HEK293 (cell line): ENCODE measurements at regions not wholly inside any gene's neighbourhood (a gene's known extent, or its start where the extent isn't known, plus 50 kb on each side); places are given as distances from the start of the nearest gene placed in this dataset.
A peak's percentile ranks its signal among the peaks of the same experiment; 100 is the strongest.

ENCODE experiments used
- CTCF ChIA-PET: fragments of 350-600 bp; formaldehyde crosslinking; extraction: SDS; loops from one replicate; lab custom pipeline; 2021; ENCODE audit warnings: antibody characterized with exemption; lab: Yijun Ruan, JAX
- POLR2A ChIA-PET: fragments of 300-600 bp; formaldehyde crosslinking; extraction: SDS; loops from one replicate; lab custom pipeline; 2020; ENCODE audit warnings: antibody characterized with exemption, inconsistent platforms; lab: Yijun Ruan, JAX
- H3K27ac ChIP-seq: fragments of 200-500 bp; sonication (Bioruptor generic); 2 replicates; pipeline ENCODE4 v1.5.1; 2014; ENCODE audit warnings: low read depth, low read length, control low read depth, inconsistent platforms; ENCODE audit errors: extremely low read depth
- H3K36me3 ChIP-seq, 2 experiments: fragments of 200-500 bp in 1 of 2; sonication (Bioruptor generic) in 1 of 2; 1 replicate in 1 of 2; 2 replicates in 1 of 2; pipeline ENCODE4 v1.5.1; 2014 to 2017; ENCODE audit warnings: inconsistent platforms in 2 of 2, low read length in 2 of 2; ENCODE audit not compliant: control insufficient read depth in 2 of 2, insufficient read depth in 1 of 2
- H3K4me1 ChIP-seq: fragments of 200-500 bp; sonication (Bioruptor generic); 2 replicates; pipeline ENCODE4 v1.5.1; 2014; ENCODE audit warnings: mild to moderate bottlenecking, low read length, inconsistent platforms; ENCODE audit not compliant: control insufficient read depth, insufficient read depth
- H3K4me3 ChIP-seq: 2 replicates; pipeline ENCODE4 v1.5.1; 2011; ENCODE audit warnings: low read depth, mild to moderate bottlenecking, control low read depth, low read length, moderate library complexity
- H3K9me3 ChIP-seq: fragments of 200-500 bp; sonication (Bioruptor generic); 2 replicates; pipeline ENCODE4 v1.5.1; 2014; ENCODE audit warnings: low read depth, low read length, inconsistent platforms; ENCODE audit not compliant: control insufficient read depth, insufficient read depth
- HOXA7 ChIP-seq: sonication (generic); formaldehyde crosslinking; IDR thresholded peaks from 2 replicates; pipeline ENCODE4 v1.8.1; 2022; ENCODE audit warnings: missing genetic modification reagents, borderline replicate concordance
- KLF8 ChIP-seq: fragments of 450-650 bp; formaldehyde crosslinking; IDR thresholded peaks from 2 replicates; pipeline ENCODE4 v1.5.1; 2016; ENCODE audit warnings: missing biosample characterization, missing genetic modification characterization
- SALL2 ChIP-seq: fragments of 450-650 bp; formaldehyde crosslinking; IDR thresholded peaks from 2 replicates; pipeline ENCODE4 v1.5.0; 2017; ENCODE audit warnings: missing biosample characterization, mild to moderate bottlenecking, missing genetic modification characterization, borderline replicate concordance
- SCRT1 ChIP-seq: fragments of 450-650 bp; formaldehyde crosslinking; IDR thresholded peaks from 2 replicates; pipeline ENCODE4 v1.5.1; 2016; ENCODE audit warnings: missing biosample characterization, missing genetic modification characterization, borderline replicate concordance
- ZBTB21 ChIP-seq: fragments of 450-650 bp; formaldehyde crosslinking; IDR thresholded peaks from 2 replicates; pipeline ENCODE4 v1.5.1; 2017; ENCODE audit warnings: missing biosample characterization, missing genetic modification characterization
- ZBTB7A ChIP-seq: fragments of 450-650 bp; formaldehyde crosslinking; IDR thresholded peaks from 2 replicates; pipeline ENCODE4 v1.5.1; 2016; ENCODE audit warnings: low read depth, missing biosample characterization, missing genetic modification characterization
- ZBTB8A ChIP-seq: fragments of 450-650 bp; formaldehyde crosslinking; IDR thresholded peaks from 2 replicates; pipeline ENCODE4 v1.5.1; 2016; ENCODE audit warnings: missing biosample characterization, missing genetic modification characterization
- ZFP3 ChIP-seq: fragments of 450-650 bp; formaldehyde crosslinking; IDR thresholded peaks from 2 replicates; pipeline ENCODE4 v1.5.1; 2016; ENCODE audit warnings: low read depth, missing biosample characterization, missing genetic modification characterization
- ZNF19 ChIP-seq: fragments of 450-650 bp; formaldehyde crosslinking; IDR thresholded peaks from 2 replicates; pipeline ENCODE4; 2016; ENCODE audit warnings: missing biosample characterization, missing genetic modification characterization, low read depth
- ZNF2 ChIP-seq: fragments of 450-650 bp; formaldehyde crosslinking; IDR thresholded peaks from 2 replicates; pipeline ENCODE4 v1.5.1; 2016; ENCODE audit warnings: missing biosample characterization, missing genetic modification characterization
- ZNF274 ChIP-seq, 2 experiments: fragments of 200-500 bp in 1 of 2; fragments of 450-650 bp in 1 of 2; sonication (Bioruptor generic) in 1 of 2; formaldehyde crosslinking in 1 of 2; IDR thresholded peaks; 2 replicates each; pipeline versions ENCODE4 v1.5.1 to v1.6.1; 2014 to 2016; ENCODE audit warnings: borderline replicate concordance in 1 of 2, inconsistent platforms in 1 of 2, low read length in 1 of 2, missing biosample characterization in 1 of 2, missing genetic modification characterization in 1 of 2
- ZNF354C ChIP-seq: fragments of 450-650 bp; formaldehyde crosslinking; IDR thresholded peaks from 2 replicates; pipeline ENCODE4 v1.5.1; 2016; ENCODE audit warnings: missing biosample characterization, missing genetic modification characterization, low read depth, borderline replicate concordance
- ZNF514 ChIP-seq: fragments of 450-650 bp; formaldehyde crosslinking; IDR thresholded peaks from 2 replicates; pipeline ENCODE4 v1.5.1; 2016; ENCODE audit warnings: missing biosample characterization, missing genetic modification characterization
- ZNF585B ChIP-seq: fragments of 450-650 bp; formaldehyde crosslinking; IDR thresholded peaks from 2 replicates; pipeline ENCODE4 v1.5.1; 2016; ENCODE audit warnings: missing biosample characterization, missing genetic modification characterization
- ZNF610 ChIP-seq: fragments of 450-650 bp; formaldehyde crosslinking; IDR thresholded peaks from 2 replicates; pipeline ENCODE4 v1.5.1; 2016; ENCODE audit warnings: missing biosample characterization, missing genetic modification characterization, borderline replicate concordance
- ZNF623 ChIP-seq: fragments of 450-650 bp; formaldehyde crosslinking; IDR thresholded peaks from 2 replicates; pipeline ENCODE4 v1.5.1; 2016; ENCODE audit warnings: missing biosample characterization, missing genetic modification characterization
- ZNF654 ChIP-seq: fragments of 450-650 bp; formaldehyde crosslinking; IDR thresholded peaks from 2 replicates; pipeline ENCODE4 v1.5.1; 2016; ENCODE audit warnings: low read depth, missing biosample characterization, missing genetic modification characterization
- ZNF843 ChIP-seq: fragments of 450-650 bp; formaldehyde crosslinking; IDR thresholded peaks from 2 replicates; pipeline ENCODE4 v1.5.1; 2016; ENCODE audit warnings: missing biosample characterization, missing genetic modification characterization
- TF ChIP-seq, protein P1 (sequence below): fragments of 450-650 bp; formaldehyde crosslinking; IDR thresholded peaks from 2 replicates; pipeline ENCODE4 v1.5.1; 2016; ENCODE audit warnings: missing biosample characterization, missing genetic modification characterization
- TF ChIP-seq, protein P2 (sequence below): fragments of 450-650 bp; formaldehyde crosslinking; IDR thresholded peaks from 2 replicates; pipeline ENCODE4; 2016; ENCODE audit warnings: missing biosample characterization, missing genetic modification characterization
- TF ChIP-seq, protein P3 (sequence below): fragments of 450-650 bp; formaldehyde crosslinking; IDR thresholded peaks from 2 replicates; pipeline ENCODE4 v1.5.1; 2017; ENCODE audit warnings: missing biosample characterization, missing genetic modification characterization
- TF ChIP-seq, protein P4 (sequence below): fragments of 450-650 bp; formaldehyde crosslinking; IDR thresholded peaks from 2 replicates; pipeline ENCODE4 v1.5.1; 2016; ENCODE audit warnings: missing biosample characterization, missing genetic modification characterization
- TF ChIP-seq, protein P5 (sequence below): fragments of 450-650 bp; formaldehyde crosslinking; conservative IDR thresholded peaks from 2 replicates; pipeline ENCODE4 v1.5.1; 2016; ENCODE audit warnings: low read depth, missing biosample characterization, missing genetic modification characterization

DNA sequence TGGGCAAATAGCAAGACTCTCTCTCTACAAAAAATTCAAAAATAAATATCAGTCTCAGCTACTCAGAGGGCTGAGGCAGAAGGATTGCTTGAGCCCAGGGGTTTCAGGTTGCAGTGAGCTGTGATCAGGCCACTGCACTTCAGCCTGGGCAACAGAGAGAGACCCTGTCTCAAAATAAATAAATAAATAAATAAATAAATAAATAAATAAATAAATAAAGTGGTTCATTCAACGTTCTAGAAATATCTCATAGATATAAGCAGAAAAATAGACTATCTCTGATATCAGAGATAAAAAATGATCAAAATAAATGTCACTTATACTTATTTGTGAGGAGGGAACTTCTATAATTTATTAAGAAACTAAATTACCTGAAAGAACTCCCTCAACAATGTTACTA, 480.9 kb downstream of the FBXO15 start (continued):
- TF ChIP-seq ZNF354C (no peak), KLF8 (tag by site-specific recombination) (no peak), ZNF843 (tag by site-specific recombination) (no peak), ZNF654 (tag by site-specific recombination) (0 out of 2 replicates have a peak, but pooled peaks have one; percentile 10), ZNF274 (IDR thresholded peaks at IDR 0.05; ENCODE audit: low read length) (no peak), ZNF274 (tag by site-specific recombination; IDR thresholded peaks at IDR 0.05; ENCODE audit: borderline replicate concordance) (no peak), HOXA7 (CRISPR knock-in tag) (no peak), ZBTB7A (tag by site-specific recombination) (no peak), ZBTB8A (0 out of 2 replicates have a peak, but pooled peaks have one; percentile 20), ZNF623 (peak; percentile 41), SALL2 (tag by site-specific recombination) (no peak), ZBTB21 (no peak)
- TF ChIP-seq, protein P1, sequence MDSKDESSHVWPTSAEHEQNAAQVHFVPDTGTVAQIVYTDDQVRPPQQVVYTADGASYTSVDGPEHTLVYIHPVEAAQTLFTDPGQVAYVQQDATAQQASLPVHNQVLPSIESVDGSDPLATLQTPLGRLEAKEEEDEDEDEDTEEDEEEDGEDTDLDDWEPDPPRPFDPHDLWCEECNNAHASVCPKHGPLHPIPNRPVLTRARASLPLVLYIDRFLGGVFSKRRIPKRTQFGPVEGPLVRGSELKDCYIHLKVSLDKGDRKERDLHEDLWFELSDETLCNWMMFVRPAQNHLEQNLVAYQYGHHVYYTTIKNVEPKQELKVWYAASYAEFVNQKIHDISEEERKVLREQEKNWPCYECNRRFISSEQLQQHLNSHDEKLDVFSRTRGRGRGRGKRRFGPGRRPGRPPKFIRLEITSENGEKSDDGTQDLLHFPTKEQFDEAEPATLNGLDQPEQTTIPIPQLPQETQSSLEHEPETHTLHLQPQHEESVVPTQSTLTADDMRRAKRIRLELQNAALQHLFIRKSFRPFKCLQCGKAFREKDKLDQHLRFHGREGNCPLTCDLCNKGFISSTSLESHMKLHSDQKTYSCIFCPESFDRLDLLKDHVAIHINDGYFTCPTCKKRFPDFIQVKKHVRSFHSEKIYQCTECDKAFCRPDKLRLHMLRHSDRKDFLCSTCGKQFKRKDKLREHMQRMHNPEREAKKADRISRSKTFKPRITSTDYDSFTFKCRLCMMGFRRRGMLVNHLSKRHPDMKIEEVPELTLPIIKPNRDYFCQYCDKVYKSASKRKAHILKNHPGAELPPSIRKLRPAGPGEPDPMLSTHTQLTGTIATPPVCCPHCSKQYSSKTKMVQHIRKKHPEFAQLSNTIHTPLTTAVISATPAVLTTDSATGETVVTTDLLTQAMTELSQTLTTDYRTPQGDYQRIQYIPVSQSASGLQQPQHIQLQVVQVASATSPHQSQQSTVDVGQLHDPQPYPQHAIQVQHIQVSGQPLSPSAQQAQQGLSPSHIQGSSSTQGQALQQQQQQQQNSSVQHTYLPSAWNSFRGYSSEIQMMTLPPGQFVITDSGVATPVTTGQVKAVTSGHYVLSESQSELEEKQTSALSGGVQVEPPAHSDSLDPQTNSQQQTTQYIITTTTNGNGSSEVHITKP (tag by site-specific recombination) = no peak
- TF ChIP-seq, protein P2, sequence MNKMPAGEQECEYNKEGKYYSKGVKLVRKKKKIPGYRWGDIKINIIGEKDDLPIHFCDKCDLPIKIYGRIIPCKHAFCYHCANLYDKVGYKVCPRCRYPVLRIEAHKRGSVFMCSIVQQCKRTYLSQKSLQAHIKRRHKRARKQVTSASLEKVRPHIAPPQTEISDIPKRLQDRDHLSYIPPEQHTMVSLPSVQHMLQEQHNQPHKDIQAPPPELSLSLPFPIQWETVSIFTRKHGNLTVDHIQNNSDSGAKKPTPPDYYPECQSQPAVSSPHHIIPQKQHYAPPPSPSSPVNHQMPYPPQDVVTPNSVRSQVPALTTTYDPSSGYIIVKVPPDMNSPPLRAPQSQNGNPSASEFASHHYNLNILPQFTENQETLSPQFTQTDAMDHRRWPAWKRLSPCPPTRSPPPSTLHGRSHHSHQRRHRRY = no peak
- TF ChIP-seq, protein P3, sequence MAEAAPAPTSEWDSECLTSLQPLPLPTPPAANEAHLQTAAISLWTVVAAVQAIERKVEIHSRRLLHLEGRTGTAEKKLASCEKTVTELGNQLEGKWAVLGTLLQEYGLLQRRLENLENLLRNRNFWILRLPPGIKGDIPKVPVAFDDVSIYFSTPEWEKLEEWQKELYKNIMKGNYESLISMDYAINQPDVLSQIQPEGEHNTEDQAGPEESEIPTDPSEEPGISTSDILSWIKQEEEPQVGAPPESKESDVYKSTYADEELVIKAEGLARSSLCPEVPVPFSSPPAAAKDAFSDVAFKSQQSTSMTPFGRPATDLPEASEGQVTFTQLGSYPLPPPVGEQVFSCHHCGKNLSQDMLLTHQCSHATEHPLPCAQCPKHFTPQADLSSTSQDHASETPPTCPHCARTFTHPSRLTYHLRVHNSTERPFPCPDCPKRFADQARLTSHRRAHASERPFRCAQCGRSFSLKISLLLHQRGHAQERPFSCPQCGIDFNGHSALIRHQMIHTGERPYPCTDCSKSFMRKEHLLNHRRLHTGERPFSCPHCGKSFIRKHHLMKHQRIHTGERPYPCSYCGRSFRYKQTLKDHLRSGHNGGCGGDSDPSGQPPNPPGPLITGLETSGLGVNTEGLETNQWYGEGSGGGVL (tag by site-specific recombination) = no peak

DNA sequence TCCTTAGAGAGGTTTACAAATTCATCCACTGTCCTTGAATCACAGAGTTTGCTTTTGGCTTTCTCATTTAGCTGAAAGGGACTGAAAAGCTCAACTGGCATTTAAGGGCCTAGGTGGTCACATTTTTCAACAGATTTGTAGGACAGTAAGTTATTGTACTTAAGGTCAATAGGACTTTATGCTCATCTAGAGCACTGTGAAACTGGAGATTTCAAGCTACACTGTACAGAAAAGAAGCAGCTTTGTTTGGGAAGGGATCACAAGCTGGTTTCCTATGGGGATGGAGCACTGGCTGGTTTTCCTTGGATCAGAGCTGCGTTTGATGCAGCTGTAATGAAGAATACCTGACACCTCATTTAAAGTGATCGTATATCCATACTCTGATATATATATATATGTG, 482.7 kb downstream of the FBXO15 start:
- ChIA-PET CTCF (no interaction called here), POLR2A (no interaction called here)
- TF ChIP-seq ZNF2 (tag by site-specific recombination) (no peak), ZNF19 (no peak), ZNF585B (tag by site-specific recombination) (no peak), ZNF610 (no peak), SCRT1 (tag by site-specific recombination) (no peak), ZNF514 (tag by site-specific recombination) (no peak), ZFP3 (no peak)
- TF ChIP-seq, protein P4, sequence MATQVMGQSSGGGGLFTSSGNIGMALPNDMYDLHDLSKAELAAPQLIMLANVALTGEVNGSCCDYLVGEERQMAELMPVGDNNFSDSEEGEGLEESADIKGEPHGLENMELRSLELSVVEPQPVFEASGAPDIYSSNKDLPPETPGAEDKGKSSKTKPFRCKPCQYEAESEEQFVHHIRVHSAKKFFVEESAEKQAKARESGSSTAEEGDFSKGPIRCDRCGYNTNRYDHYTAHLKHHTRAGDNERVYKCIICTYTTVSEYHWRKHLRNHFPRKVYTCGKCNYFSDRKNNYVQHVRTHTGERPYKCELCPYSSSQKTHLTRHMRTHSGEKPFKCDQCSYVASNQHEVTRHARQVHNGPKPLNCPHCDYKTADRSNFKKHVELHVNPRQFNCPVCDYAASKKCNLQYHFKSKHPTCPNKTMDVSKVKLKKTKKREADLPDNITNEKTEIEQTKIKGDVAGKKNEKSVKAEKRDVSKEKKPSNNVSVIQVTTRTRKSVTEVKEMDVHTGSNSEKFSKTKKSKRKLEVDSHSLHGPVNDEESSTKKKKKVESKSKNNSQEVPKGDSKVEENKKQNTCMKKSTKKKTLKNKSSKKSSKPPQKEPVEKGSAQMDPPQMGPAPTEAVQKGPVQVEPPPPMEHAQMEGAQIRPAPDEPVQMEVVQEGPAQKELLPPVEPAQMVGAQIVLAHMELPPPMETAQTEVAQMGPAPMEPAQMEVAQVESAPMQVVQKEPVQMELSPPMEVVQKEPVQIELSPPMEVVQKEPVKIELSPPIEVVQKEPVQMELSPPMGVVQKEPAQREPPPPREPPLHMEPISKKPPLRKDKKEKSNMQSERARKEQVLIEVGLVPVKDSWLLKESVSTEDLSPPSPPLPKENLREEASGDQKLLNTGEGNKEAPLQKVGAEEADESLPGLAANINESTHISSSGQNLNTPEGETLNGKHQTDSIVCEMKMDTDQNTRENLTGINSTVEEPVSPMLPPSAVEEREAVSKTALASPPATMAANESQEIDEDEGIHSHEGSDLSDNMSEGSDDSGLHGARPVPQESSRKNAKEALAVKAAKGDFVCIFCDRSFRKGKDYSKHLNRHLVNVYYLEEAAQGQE (tag by site-specific recombination) = no peak
- TF ChIP-seq, protein P5, sequence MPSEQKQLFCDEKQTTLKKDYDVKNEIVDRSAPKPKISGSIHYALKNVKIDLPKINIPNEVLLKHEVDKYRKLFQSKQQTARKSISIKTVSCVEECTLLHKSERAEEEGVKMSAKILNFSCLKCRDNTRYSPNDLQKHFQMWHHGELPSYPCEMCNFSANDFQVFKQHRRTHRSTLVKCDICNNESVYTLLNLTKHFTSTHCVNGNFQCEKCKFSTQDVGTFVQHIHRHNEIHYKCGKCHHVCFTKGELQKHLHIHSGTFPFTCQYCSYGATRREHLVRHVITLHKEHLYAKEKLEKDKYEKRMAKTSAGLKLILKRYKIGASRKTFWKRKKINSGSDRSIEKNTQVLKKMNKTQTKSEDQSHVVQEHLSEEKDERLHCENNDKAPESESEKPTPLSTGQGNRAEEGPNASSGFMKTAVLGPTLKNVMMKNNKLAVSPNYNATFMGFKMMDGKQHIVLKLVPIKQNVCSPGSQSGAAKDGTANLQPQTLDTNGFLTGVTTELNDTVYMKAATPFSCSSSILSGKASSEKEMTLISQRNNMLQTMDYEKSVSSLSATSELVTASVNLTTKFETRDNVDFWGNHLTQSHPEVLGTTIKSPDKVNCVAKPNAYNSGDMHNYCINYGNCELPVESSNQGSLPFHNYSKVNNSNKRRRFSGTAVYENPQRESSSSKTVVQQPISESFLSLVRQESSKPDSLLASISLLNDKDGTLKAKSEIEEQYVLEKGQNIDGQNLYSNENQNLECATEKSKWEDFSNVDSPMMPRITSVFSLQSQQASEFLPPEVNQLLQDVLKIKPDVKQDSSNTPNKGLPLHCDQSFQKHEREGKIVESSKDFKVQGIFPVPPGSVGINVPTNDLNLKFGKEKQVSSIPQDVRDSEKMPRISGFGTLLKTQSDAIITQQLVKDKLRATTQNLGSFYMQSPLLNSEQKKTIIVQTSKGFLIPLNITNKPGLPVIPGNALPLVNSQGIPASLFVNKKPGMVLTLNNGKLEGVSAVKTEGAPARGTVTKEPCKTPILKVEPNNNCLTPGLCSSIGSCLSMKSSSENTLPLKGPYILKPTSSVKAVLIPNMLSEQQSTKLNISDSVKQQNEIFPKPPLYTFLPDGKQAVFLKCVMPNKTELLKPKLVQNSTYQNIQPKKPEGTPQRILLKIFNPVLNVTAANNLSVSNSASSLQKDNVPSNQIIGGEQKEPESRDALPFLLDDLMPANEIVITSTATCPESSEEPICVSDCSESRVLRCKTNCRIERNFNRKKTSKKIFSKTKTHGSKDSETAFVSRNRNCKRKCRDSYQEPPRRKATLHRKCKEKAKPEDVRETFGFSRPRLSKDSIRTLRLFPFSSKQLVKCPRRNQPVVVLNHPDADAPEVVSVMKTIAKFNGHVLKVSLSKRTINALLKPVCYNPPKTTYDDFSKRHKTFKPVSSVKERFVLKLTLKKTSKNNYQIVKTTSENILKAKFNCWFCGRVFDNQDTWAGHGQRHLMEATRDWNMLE (tag by site-specific recombination) = no peak

More for the DNA sequence above, 482.7 kb downstream of the FBXO15 start:
- no peak overlapping the region for H3K4me3 ChIP-seq
- no peaks in the 10 kb centered on the region for H3K4me1 ChIP-seq
- no peaks in the 10 kb centered on the region for H3K36me3 ChIP-seq
- no peaks in the 10 kb centered on the region for H3K9me3 ChIP-seq
- no peak overlapping the region for H3K27ac ChIP-seq
